ENCODE measurements at regions not wholly inside any gene's neighbourhood (a gene's known extent, or its start where the extent isn't known, plus 50 kb on each side); places are given as distances from the start of the nearest gene placed in this dataset.

DNA sequence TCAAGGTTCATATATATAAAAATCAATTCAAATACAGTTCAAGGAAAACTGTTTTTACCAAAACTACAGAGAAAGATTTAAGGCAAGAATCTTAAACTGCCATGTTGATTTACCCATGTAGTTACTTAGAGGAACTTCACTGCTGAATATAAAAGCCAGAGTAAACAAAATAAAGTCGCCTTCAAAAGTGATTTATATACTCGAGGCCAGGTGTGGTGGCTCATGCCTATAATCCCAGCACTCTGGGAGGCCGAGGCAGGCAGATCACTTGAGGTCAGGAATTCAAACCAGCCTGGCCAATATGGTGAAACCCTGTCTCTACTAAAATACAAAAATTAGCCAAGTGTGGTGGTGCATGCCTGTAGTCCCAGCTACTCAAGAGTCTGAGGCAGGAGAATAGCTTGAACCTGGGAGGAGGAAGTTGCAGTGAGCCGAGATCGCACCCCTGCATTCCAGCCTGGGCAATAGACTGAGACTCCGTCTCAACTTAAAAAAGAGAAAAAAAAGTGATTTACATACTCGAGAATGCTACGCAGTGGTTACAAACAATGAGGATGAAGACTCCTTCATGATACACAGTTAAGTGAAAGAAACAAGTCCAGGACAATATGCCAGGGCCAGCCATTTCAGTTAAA, 54.1 kb upstream of the CNEP1R1 start:
- peaks cover 7 to 14% of the 10 kb centered on the region in 2 donors for H3K27me3 ChIP-seq (ENCODE audit: control insufficient read depth in 2 of 2, insufficient read depth in 2 of 2, low read length in 2 of 2)
- no peaks in the 10 kb centered on the region for H3K36me3 ChIP-seq (replicated peaks in 1 of 2; ENCODE audit: control insufficient read depth in 1 of 2, insufficient read depth in 2 of 2, low read length in 2 of 2)
- no peaks in the 10 kb centered on the region for H3K79me2 ChIP-seq (ENCODE audit: insufficient read depth, low read length)
- no peaks in the 10 kb centered on the region for H3K9me3 ChIP-seq (replicated peaks in 1 of 2; ENCODE audit: control insufficient read depth in 1 of 2, insufficient read depth in 1 of 2, low read length in 2 of 2)
- no peak overlapping the region for H3K27ac ChIP-seq (ENCODE audit: low read depth in 1 of 2, low read length in 2 of 2)
- H2AFZ ChIP-seq (ENCODE audit: insufficient read depth, low read depth, low read length, poor library complexity, severe bottlenecking), result no peak overlapping the region
- H3K4me1 Mint-ChIP-seq, result no peaks in the 10 kb centered on the region
- H3K36me3 Mint-ChIP-seq, result no peaks in the 10 kb centered on the region
- no peak for DNase-seq
- H3K27me3 Mint-ChIP-seq (ENCODE audit: low read depth in 3 of 3), result peaks cover 21 to 25% (median 24%) of the 10 kb centered on the region in 3 donors
- TF ChIP-seq, protein P1, sequence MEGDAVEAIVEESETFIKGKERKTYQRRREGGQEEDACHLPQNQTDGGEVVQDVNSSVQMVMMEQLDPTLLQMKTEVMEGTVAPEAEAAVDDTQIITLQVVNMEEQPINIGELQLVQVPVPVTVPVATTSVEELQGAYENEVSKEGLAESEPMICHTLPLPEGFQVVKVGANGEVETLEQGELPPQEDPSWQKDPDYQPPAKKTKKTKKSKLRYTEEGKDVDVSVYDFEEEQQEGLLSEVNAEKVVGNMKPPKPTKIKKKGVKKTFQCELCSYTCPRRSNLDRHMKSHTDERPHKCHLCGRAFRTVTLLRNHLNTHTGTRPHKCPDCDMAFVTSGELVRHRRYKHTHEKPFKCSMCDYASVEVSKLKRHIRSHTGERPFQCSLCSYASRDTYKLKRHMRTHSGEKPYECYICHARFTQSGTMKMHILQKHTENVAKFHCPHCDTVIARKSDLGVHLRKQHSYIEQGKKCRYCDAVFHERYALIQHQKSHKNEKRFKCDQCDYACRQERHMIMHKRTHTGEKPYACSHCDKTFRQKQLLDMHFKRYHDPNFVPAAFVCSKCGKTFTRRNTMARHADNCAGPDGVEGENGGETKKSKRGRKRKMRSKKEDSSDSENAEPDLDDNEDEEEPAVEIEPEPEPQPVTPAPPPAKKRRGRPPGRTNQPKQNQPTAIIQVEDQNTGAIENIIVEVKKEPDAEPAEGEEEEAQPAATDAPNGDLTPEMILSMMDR (IDR thresholded peaks at IDR 0.05), result no peak
- H3K9ac ChIP-seq (ENCODE audit: insufficient read depth, low read length, poor library complexity, severe bottlenecking), result no peak overlapping the region
- H3K27ac Mint-ChIP-seq, result no peak overlapping the region
- H4K20me1 ChIP-seq (ENCODE audit: insufficient read depth, low read length), result no peaks in the 10 kb centered on the region
- H3K4me3 ChIP-seq (replicated peaks in 1 of 3; ENCODE audit: low read depth in 2 of 3, low read length in 3 of 3), result no peak overlapping the region
- peaks cover 0 to 2% (median 0%) of the 10 kb centered on the region in 7 donors for H3K9me3 Mint-ChIP-seq
- intact Hi-C loops (cut with micrococcal nuclease), result no loop called here
- 87% methylated on average over 4 of the region's 8 CpGs for WGBS (ENCODE audit: insufficient coverage)
- no peak overlapping the region for H3K4me2 ChIP-seq (replicated peaks; ENCODE audit: extremely low read depth, low read length, poor library complexity, severe bottlenecking)
- H3K4me3 Mint-ChIP-seq, result no peak overlapping the region
- no peaks in the 10 kb centered on the region for H3K4me1 ChIP-seq (ENCODE audit: control insufficient read depth in 1 of 2, insufficient read depth in 2 of 2, low read length in 2 of 2)

DNA sequence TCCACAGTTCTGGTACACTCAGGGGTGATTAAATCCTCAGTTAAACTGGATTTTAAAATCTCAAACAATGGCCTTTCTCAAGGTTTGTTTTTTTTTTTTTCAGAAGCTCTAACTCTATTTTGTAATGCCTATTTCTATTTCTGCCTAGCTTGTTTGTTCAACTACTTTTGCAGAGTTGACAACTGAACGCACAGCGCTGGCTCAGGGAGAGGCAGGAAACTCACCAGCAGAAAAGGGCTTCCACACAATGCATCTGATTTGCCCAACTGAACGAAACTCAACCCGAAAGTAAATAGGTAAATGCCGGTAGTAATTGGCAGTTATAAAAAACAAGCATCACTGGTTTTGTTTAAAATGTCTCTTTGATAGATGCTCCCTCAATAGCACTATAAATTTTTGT, 52.7 kb upstream of the CNEP1R1 start:
- H3K4me2 ChIP-seq (replicated peaks; ENCODE audit: extremely low read depth, low read length, poor library complexity, severe bottlenecking), result no peak overlapping the region
- DNase-seq, result no peak
- Mint-ChIP-seq H3K4me1 (no peaks in the 10 kb centered on the region), H3K9me3 (peaks cover 0 to 4% (median 0%) of the 10 kb centered on the region in 7 donors), H3K4me3 (no peak overlapping the region), H3K27me3 (ENCODE audit: low read depth in 3 of 3) (peaks cover 22 to 23% (median 22%) of the 10 kb centered on the region in 3 donors), H3K27ac (no peak overlapping the region), H3K36me3 (no peaks in the 10 kb centered on the region)
- H3K27ac ChIP-seq (ENCODE audit: low read depth in 1 of 2, low read length in 2 of 2), result no peak overlapping the region
- H3K9ac ChIP-seq (ENCODE audit: insufficient read depth, low read length, poor library complexity, severe bottlenecking), result no peak overlapping the region
- no peaks in the 10 kb centered on the region for H3K36me3 ChIP-seq (replicated peaks in 1 of 2; ENCODE audit: control insufficient read depth in 1 of 2, insufficient read depth in 2 of 2, low read length in 2 of 2)
- no peaks in the 10 kb centered on the region for H3K9me3 ChIP-seq (replicated peaks in 1 of 2; ENCODE audit: control insufficient read depth in 1 of 2, insufficient read depth in 1 of 2, low read length in 2 of 2)
- intact Hi-C loops (cut with micrococcal nuclease), result no loop called here
- TF ChIP-seq, protein P1 (IDR thresholded peaks at IDR 0.05), result no peak
- 100% methylated on average over 2 of the region's 5 CpGs for WGBS (ENCODE audit: insufficient coverage)
- H4K20me1 ChIP-seq (ENCODE audit: insufficient read depth, low read length), result no peaks in the 10 kb centered on the region
- H3K79me2 ChIP-seq (ENCODE audit: insufficient read depth, low read length), result no peaks in the 10 kb centered on the region
- H3K4me1 ChIP-seq (ENCODE audit: control insufficient read depth in 1 of 2, insufficient read depth in 2 of 2, low read length in 2 of 2), result no peaks in the 10 kb centered on the region
- peaks cover 7 to 14% of the 10 kb centered on the region in 2 donors for H3K27me3 ChIP-seq (ENCODE audit: control insufficient read depth in 2 of 2, insufficient read depth in 2 of 2, low read length in 2 of 2)
- H3K4me3 ChIP-seq (replicated peaks in 1 of 3; ENCODE audit: low read depth in 2 of 3, low read length in 3 of 3), result no peak overlapping the region
- no peak overlapping the region for H2AFZ ChIP-seq (ENCODE audit: insufficient read depth, low read depth, low read length, poor library complexity, severe bottlenecking)

Data from CD14-positive monocyte (primary cell).